ENCODE measurements at regions not wholly inside any gene's neighbourhood (a gene's known extent, or its start where the extent isn't known, plus 50 kb on each side); places are given as distances from the start of the nearest gene placed in this dataset.

DNA sequence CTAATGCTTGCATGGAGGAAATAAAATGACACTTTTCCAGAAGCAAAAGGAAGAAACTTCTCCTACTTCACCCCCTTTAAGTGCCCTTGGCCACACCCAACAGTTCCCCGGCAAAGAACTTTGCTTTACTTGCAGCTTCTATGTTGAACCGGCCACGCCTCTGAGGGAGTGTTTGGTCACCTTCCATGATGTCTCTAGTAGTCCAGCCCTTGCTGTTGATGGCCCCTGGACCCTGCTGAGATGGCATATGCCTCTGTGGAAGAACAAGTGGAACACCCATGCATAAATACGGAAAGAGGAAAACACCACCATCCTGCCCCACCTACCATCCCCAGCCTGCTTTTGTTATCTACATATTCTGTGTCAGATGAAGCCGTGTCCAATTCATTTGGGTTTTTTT lies 218.3 kb upstream of the POU3F3 start:
- no peak for DNase-seq (ENCODE audit: low spot score)

DNA sequence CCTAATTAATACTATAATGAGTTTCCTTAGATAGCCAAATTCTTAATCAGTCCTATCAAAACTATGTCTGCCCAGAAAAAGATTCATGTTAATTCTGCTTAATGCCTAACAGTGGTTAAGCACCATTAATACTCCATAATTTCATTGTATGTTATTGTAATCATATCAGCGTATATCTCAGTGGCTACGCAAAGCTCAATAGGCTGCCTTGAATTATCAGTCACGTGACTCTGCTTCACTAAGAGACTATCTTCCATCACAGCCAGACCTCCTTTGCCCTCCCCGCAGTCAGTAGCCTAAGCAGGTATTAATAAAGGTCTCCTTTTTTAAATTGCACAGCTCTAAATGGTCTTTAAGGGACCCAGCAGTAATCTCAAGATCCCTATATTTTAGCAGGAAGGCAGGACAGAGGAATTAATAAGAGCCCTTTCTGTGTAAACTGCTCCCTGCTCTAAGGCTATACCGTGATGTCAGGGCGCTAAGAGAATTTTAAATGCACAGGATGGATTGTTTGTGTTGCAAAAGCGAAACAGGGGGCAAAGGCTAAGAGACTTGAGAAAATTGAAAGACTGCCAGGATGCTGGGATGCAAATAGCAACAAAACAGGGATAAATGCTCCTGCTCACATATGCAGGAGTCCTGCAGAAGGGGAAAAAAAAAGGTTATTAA lies 215.6 kb upstream of the POU3F3 start:
- no peak for DNase-seq (ENCODE audit: low spot score)

DNA sequence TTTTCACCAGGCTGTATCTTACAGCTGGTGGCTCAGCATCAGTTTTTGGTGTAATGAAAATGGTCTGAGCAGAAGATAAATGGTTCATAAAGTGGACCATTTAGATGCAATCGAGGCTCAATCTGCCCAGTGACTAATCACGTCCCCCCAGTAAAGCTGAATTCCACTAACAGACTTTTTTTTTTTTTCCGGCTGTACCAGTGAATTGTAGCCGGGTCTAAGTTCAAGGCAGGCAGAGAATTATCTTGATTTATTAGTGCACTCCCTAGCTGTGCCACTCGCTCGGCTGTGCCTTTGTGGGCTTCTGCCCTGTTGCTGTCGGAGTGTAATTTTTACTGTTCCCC lies 215.1 kb upstream of the POU3F3 start:
- DNase-seq (ENCODE audit: low spot score) = no peak

GRCh38 chr2:104641786-104642185 lies 212.1 kb upstream of the POU3F3 start:
- DNase-seq (ENCODE audit: low spot score) = no peak

DNA sequence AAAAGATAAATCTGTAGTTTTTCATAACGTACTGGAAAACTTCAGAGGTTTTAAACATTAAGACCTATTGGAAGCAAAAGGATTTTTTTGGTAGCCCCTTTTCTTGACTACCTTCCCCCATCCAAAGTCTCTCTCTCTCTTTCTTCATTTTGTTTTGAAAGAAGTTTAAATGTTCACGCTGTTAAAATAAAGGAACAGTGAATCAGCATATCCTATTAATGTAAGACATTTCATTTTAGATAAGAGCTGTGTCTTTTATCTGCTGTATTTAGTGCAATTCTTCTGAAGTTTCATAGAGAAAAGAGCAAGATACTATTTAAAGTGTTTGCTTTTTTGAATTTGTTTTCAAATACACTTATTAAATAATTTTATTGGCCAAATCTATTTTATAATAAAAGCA lies 205.5 kb upstream of the POU3F3 start:
- no peak for DNase-seq (ENCODE audit: low spot score)

DNA sequence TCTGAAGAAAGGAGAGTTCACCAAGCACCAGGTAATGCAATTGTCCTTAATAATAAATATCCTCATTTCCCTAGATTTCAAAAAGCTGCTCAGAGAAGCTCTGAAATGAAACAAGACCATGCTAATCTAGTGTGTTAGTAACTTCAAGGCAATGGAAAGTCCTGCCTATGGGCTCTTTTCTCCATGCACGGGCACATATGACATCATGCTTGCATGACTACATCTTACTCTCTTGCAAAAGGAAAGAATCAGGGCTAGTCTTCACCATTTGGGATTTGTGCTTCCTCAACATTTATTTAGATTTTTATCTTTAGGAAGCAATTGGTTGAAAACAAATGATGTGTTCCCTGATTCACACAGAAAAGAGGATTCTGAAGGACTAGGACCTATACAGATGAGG lies 204.0 kb upstream of the POU3F3 start:
- DNase-seq (ENCODE audit: low spot score) = no peak

GRCh38 chr2:104650405-104650996 lies 203.4 kb upstream of the POU3F3 start:
- DNase-seq (ENCODE audit: low spot score) = no peak

DNA sequence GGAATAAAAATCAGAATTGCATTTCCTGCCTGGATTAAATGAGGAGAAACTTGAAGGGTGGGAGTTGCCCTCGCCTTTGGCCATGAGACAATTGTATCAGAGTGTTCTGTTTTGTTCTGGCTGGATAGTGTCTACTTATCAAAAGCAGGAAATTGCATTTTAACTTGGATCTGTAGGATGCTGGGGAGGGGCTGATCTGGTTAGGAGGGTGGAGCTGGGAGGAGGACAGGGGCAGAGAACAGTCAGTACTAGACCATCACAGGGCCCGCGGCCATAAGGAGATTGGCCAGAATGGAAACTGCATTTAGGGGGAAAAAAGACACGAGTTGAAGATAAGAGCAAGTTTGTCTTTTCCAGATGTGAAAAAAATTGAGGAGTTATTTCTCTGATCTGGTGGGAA lies 199.1 kb upstream of the POU3F3 start:
- DNase-seq (ENCODE audit: low spot score) = no peak

- DNase-seq (ENCODE audit: low spot score) = peak; percentile 15
These were observed 197.2 kb upstream of the POU3F3 start for GRCh38 chr2:104656571-104657163.

DNA sequence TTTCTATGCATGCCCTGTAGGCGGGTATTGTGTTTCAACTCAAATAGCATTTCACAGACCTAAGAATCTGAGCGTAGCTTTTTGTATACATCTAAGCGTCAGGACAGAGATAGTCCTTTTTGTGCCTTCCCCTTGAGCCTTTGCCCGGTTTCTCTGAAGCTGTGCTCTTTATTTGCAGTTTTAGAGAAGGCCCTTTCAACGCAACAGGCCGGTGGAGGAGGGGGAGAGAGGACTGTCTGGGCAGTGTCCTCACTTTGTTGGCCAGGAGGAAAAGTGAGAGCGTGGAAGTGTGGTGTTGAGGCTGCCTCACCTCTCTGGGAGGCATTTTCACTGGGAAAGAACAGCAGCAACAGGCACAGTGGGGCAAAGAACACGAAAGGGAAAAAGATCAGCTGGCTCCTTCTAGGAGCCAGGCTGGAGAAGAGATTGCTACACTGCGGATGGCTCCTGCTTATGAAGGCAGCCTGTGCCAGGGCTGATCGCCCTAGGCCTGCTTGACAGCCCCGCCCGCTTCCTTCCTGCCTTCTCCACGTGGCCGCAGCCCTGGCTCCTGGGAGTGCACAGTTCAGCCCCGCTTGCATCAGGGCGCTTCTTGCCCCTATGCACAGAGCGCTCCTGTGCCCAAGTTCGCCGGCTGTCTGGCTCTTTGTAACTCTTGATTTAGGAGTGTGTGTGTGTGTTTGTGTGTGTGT lies 195.6 kb upstream of the POU3F3 start:
- peak; percentile 26 for DNase-seq (ENCODE audit: low spot score)

DNA sequence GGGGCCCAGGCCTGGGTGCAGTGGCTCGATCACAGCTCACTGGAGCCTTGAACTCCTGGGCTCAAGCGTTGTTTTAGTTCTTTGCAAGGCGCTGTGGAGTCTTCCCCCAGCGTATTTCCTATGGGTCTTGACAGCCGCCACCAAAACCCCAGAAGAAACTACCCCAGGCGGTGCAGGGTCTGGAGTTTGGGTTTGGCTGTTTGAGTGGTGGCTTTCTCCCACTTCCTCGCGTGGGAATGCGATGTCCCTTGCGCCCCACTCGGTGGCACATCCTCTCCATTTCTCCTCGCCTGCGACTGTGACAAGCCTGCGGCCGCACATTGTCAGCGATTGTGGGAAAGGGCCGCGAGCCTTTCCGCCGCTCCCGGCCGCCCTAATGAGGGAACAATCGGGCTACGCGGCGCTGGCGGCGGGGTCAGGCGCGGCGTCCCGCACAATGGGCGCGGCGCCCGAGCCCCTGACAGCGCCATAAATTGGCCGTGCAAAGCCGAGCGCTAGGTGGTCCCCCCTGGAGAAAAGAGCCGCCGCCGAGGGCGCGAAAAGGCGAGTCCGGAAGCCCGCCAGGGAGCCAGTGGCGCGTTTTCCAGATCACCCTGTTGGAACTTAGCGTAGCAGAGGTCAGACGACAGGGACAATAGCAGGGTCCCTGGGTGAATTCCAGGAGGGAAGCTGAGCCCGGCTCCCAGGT lies 194.9 kb upstream of the POU3F3 start:
- DNase-seq (ENCODE audit: low spot score) = peak; percentile 38

DNA sequence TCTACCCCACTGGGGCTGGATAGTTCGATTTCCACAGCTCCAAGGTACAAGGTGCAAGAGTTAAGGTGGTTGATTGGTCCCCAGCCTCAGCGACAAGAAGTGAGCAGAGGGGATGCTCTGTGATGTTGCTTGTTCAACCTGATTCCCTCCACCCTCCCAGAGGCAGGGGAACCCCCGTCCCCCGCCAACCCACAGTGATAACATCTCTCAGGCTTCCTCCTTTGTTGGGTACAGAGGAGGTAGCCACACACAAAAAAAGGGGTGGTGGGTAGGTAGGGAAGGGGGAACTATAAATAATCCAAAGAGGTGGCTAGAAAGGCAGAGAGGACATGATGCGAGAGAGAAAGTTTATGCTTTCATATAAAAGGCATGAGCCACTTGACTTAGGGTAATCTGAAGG lies 192.9 kb upstream of the POU3F3 start:
- DNase-seq (ENCODE audit: low spot score) = no peak

GRCh38 chr2:104664672-104665071 lies 189.2 kb upstream of the POU3F3 start:
- DNase-seq (ENCODE audit: low spot score) = no peak

GRCh38 chr2:104668631-104669030 lies 185.3 kb upstream of the POU3F3 start:
- DNase-seq (ENCODE audit: low spot score) = no peak

GRCh38 chr2:104673225-104673624 lies 180.7 kb upstream of the POU3F3 start:
- no peak for DNase-seq (ENCODE audit: low spot score)

DNA sequence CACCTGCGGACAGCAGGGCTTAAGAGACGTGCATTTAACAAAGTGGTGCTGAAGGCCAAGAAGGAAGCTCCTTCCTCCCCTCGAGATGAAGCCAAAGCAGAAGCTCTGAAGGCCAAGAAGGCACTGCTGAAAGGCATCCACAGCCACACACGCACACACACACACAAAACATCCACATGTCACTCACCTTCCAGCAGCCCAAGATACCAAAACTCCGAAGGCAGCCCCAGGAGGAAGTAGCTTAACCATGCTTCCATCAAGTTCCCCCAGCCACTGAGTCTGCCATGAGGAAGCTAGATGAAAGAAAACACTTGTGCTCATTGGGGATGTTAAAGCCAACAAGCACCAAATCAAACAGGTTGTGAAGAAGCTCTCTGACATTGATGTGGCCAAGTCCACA lies 175.7 kb upstream of the POU3F3 start:
- no peak for DNase-seq (ENCODE audit: low spot score)

- no peak for DNase-seq (ENCODE audit: low spot score)
These were observed 168.3 kb upstream of the POU3F3 start for GRCh38 chr2:104685591-104685990.

DNA sequence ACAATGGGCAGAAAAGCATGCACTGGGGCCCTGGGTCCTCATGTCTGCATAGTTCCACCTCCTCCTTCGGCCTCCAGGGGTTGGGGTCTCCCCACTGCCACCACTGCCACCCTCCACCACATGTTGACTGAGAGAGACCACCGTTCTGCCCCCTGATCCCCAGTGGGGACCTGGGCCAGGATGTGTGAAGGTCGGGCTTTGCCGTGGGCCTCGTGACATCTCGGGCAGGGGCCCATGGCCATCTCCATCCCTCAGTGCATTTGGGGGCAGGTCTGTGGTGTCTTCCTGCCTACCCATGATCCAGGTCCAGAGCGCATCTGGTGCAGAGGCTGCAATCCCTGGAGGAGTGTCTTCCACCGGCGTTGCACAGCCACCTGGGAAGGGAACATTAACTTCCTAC lies 166.8 kb upstream of the POU3F3 start:
- no peak for DNase-seq (ENCODE audit: low spot score)

DNA sequence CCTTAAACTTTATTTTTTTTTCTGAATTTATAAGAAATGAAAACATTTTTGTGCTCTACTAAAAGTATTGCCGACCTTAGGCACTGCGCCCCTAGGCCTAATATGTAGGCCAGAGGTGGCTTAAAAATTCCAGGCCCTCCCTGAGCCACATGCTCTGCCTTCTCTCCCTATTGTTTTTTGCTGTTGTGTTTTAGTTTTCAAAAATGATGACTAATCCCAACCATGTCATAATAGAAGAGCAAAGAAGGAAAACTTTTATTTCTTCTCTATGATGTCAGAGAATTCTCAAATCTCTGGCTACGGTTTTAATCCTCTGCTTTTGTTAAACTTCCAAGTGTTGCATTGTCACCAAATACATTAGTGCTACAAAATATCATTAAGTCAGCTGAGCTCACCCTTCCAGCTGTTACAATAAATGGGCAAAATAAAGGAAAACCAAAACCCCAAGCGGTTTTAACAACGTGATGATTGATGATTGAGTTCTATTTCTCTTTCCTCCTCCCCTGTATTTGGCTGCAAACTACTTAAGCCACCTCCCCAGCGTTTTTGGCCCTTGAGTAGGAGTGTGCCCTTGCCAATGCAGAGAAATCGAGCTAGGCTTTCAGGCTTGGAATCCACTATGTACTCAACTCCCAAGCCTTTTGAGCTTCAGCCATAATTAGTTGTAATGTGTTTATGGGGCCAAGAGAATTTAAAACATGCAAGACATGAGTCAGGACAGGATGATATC lies 163.5 kb upstream of the POU3F3 start:
- DNase-seq (ENCODE audit: low spot score) = no peak

DNA sequence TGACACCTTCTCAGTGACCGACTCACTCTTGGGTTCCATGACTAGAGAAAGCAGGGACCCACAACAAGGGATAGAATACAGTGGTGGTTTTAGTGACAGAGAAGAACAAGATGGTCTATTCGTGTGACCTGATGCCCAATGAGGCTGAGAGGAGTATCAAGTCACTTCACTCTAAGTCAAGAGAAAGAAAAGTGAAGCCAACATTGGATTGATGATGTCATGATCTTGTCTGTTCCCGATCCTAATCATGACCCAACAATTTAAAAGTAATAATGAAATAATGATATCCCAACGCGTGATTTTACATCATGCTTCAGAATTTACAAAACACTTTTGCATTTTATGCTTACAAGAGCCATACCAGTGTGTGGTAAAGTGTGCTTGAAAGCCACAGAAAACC lies 155.6 kb upstream of the POU3F3 start:
- DNase-seq (ENCODE audit: low spot score) = no peak

- peak; percentile 80 for DNase-seq (ENCODE audit: low spot score)
These were observed 152.5 kb upstream of the POU3F3 start for GRCh38 chr2:104701411-104701911.
